GM12878 (cell line): ENCODE measurements at regions not wholly inside any gene's neighbourhood (a gene's known extent, or its start where the extent isn't known, plus 50 kb on each side); places are given as distances from the start of the nearest gene placed in this dataset.

Experiments
- ATAC-seq: fragments of 200-7000 bp; cut with Tn5 transposase; 3 replicates; pipeline ENCODE4 v1.9.1; 2020; ENCODE audit warnings: mild to moderate bottlenecking, moderate library complexity
- BruUV-seq: library from RNA; stranded (reverse); fragments of 400-500 nt; replicated peaks from 2 replicates; lab custom pipeline; 2021; lab: Mats Ljungman, UMichigan
- CTCF ChIA-PET: fragments of 300-600 bp; sonication (Branson Sonifier 250); formaldehyde crosslinking; extraction: SDS; loops from one replicate; lab custom pipeline; 2021; ENCODE audit warnings: inconsistent platforms; lab: Yijun Ruan, JAX
- POLR2A ChIA-PET: fragments of 350-600 bp; formaldehyde crosslinking; extraction: SDS; loops from one replicate; lab custom pipeline; 2021; ENCODE audit warnings: inconsistent platforms; lab: Charles Lee
- RAD21 ChIA-PET: fragments of 300-600 bp; sonication (Branson Sonifier 250); formaldehyde crosslinking; loops from one replicate; lab custom pipeline; 2023; ENCODE audit warnings: antibody characterized with exemption; ENCODE audit not compliant: unreplicated experiment; lab: Charles Lee
- SMC1A ChIA-PET: fragments of 300-600 bp; sonication (Branson Sonifier 250); formaldehyde crosslinking; loops from one replicate; lab custom pipeline; 2023; ENCODE audit not compliant: unreplicated experiment, uncharacterized antibody; lab: Charles Lee
- DNase-seq: peaks from one replicate; pipeline ENCODE4 v3.0.0-alpha.2; 2011; ENCODE audit warnings: low read depth, low spot score
- FAIRE-seq: peaks from 3 replicates; lab custom pipeline; 2011; peaks lifted over from hg19 to GRCh38; lab: Jason Lieb, UNC
- H2AFZ ChIP-seq: 2 replicates; pipeline ENCODE4 v1.6.0; 2011; ENCODE audit warnings: low read depth, low read length, control low read depth; ENCODE audit not compliant: control insufficient read depth
- H3K27ac ChIP-seq: 2 replicates; pipeline ENCODE4 v1.5.1; 2011; ENCODE audit warnings: control low read depth; ENCODE audit not compliant: control insufficient read depth, insufficient read depth
- H3K27me3 ChIP-seq, 2 experiments: replicated peaks in 1 of 2; 2 replicates each; pipeline versions ENCODE4 v1.6.0 to v1.6.1; 2011; ENCODE audit warnings: low read length in 1 of 2; ENCODE audit not compliant: control insufficient read depth in 2 of 2, insufficient read depth in 2 of 2
- H3K36me3 ChIP-seq, 2 experiments: 2 replicates each; pipeline ENCODE4 v1.5.1; 2011; ENCODE audit warnings: low read length in 1 of 2; ENCODE audit not compliant: control insufficient read depth in 2 of 2, insufficient read depth in 2 of 2
- H3K4me1 ChIP-seq: 2 replicates; pipeline ENCODE4 v1.6.1; 2011; ENCODE audit warnings: mild to moderate bottlenecking, low read length, moderate library complexity, mixed read lengths; ENCODE audit not compliant: control insufficient read depth, insufficient read depth
- H3K4me2 ChIP-seq: 2 replicates; pipeline ENCODE4 v1.6.0; 2011; ENCODE audit warnings: control low read depth; ENCODE audit not compliant: control insufficient read depth, insufficient read depth
- H3K4me3 ChIP-seq: fragments of 200-600 bp; sonication (generic); 2 replicates; pipeline ENCODE4 v1.5.1; 2016
- H3K79me2 ChIP-seq: 2 replicates; pipeline ENCODE4 v1.6.0; 2011; ENCODE audit warnings: low read length; ENCODE audit not compliant: control insufficient read depth, insufficient read depth
- H3K9ac ChIP-seq: 2 replicates; pipeline ENCODE4 v1.8.0; 2011; ENCODE audit warnings: low read length, control low read depth, mixed read lengths; ENCODE audit not compliant: control insufficient read depth, insufficient read depth
- H3K9me3 ChIP-seq: replicated peaks from 3 replicates; pipeline ENCODE4 v1.5.1; 2011; ENCODE audit warnings: mild to moderate bottlenecking, low read length; ENCODE audit not compliant: control insufficient read depth, insufficient read depth
- H4K20me1 ChIP-seq: 2 replicates; pipeline ENCODE4 v1.6.0; 2011; ENCODE audit not compliant: control insufficient read depth, insufficient read depth
- E2F8 ChIP-seq: fragments of 450-650 bp; IDR thresholded peaks from 2 replicates; pipeline ENCODE4 v1.6.1; 2018; ENCODE audit warnings: mild to moderate bottlenecking, low read depth, moderate library complexity; ENCODE audit not compliant: partially characterized antibody
- E4F1 ChIP-seq: fragments of 450-650 bp; IDR thresholded peaks from 2 replicates; pipeline ENCODE4 v1.6.1; 2018; ENCODE audit warnings: borderline replicate concordance, mild to moderate bottlenecking; ENCODE audit not compliant: partially characterized antibody
- HDAC2 ChIP-seq: fragments of 200-600 bp; sonication (generic); IDR thresholded peaks from 2 replicates; pipeline ENCODE4 v1.6.1; 2017
- KDM1A ChIP-seq: fragments of 200-600 bp; sonication (generic); IDR thresholded peaks from 2 replicates; pipeline ENCODE4 v1.6.1; 2016; ENCODE audit warnings: borderline replicate concordance
- MYC ChIP-seq: IDR thresholded peaks from 2 replicates; pipeline ENCODE4 v1.6.1; 2011; ENCODE audit warnings: mild to moderate bottlenecking, low read length, moderate library complexity, inconsistent platforms; ENCODE audit not compliant: insufficient read depth, insufficient replicate concordance, insufficient read length, severe bottlenecking
- NFYB ChIP-seq: IDR thresholded peaks from 2 replicates; pipeline ENCODE4 v1.6.1; 2011; ENCODE audit warnings: low read depth, mild to moderate bottlenecking, low read length, improper control_type of control experiment, moderate library complexity; ENCODE audit not compliant: insufficient read depth
- PAX5 ChIP-seq: IDR thresholded peaks from 2 replicates; pipeline ENCODE4 v1.6.1; 2011; ENCODE audit warnings: low read depth, low read length, borderline replicate concordance
- RAD51 ChIP-seq: fragments of 450-650 bp; IDR thresholded peaks from 2 replicates; pipeline ENCODE4 v1.6.1; 2016; ENCODE audit warnings: moderate library complexity, mild to moderate bottlenecking, inconsistent platforms
- REST ChIP-seq: IDR thresholded peaks from 2 replicates; pipeline ENCODE4 v1.6.1; 2012; ENCODE audit warnings: mild to moderate bottlenecking, low read depth, low read length
- in situ Hi-C: fragments of 300-500 bp; cut with MboI; formaldehyde crosslinking; loops from 9 replicates; pipeline ENCODE4 v1.14.3; 2018; ENCODE audit warnings: mixed read lengths
- intact Hi-C: fragments of 100-400 bp; cut with micrococcal nuclease; formaldehyde crosslinking; loops from one replicate; pipeline ENCODE4 v1.14.2; 2022; ENCODE audit not compliant: unreplicated experiment

- SMC1A ChIA-PET = no interaction called here
- POLR2A ChIA-PET = no interaction called here
- Histone ChIP-seq H3K9me3 (no peaks in the 10 kb centered on the region), H4K20me1 (no peaks in the 10 kb centered on the region), H3K4me2 (no peak overlapping the region), H3K4me3 (no peak overlapping the region), H3K4me1 (no peaks in the 10 kb centered on the region), H3K36me3 (no peaks in the 10 kb centered on the region), H2AFZ (no peak overlapping the region), H3K27me3 (no peaks in the 10 kb centered on the region), H3K79me2 (no peaks in the 10 kb centered on the region), H3K9ac (no peak overlapping the region), H3K27ac (no peak overlapping the region)
- CTCF ChIA-PET = no interaction called here
- ATAC-seq = no peak
- TF ChIP-seq MYC = no peak
- no peak for TF ChIP-seq KDM1A
- no peak for TF ChIP-seq PAX5
- TF ChIP-seq E2F8 = no peak
- TF ChIP-seq E4F1 = no peak
- TF ChIP-seq RAD51 = no peak
- no peak for TF ChIP-seq HDAC2
- no peak for TF ChIP-seq NFYB
- TF ChIP-seq REST = no peak
- intact Hi-C loops = no loop called here
- RAD21 ChIA-PET = no interaction called here
- no peak for FAIRE-seq
- no peak for DNase-seq
- BruUV-seq = no TSS peak
- in situ Hi-C loops = no loop called here
Measured at GRCh38 chr7:11297764-11298163, 324.1 kb downstream of the PHF14 start.
